Duodenal mucosa (tissue), 2 donors: ENCODE measurements at regions not wholly inside any gene's neighbourhood (a gene's known extent, or its start where the extent isn't known, plus 50 kb on each side); places are given as distances from the start of the nearest gene placed in this dataset.
"Not testable (repeated sequence)": the region's sequence is repeated elsewhere in the genome, so short reads cannot be mapped to it uniquely, and the experiment has no call there.

Source experiments
- H3K27ac ChIP-seq: one replicate; pipeline ENCODE4 v1.7.0; 2013; ENCODE audit warnings: low read depth, low read length
- H3K27me3 ChIP-seq, 2 donors: one replicate each; pipeline ENCODE4 v1.7.0; 2013; ENCODE audit warnings: low read length in 2 of 2, control low read depth in 1 of 2; ENCODE audit not compliant: insufficient read depth in 2 of 2, control insufficient read depth in 1 of 2
- H3K36me3 ChIP-seq, 2 donors: one replicate each; pipeline ENCODE4 v1.7.0; 2013; ENCODE audit warnings: low read length in 2 of 2, control low read depth in 1 of 2; ENCODE audit not compliant: insufficient read depth in 2 of 2, control insufficient read depth in 1 of 2
- H3K4me1 ChIP-seq, 2 donors: one replicate each; pipeline ENCODE4 v1.7.0; 2013; ENCODE audit warnings: low read length in 2 of 2, control low read depth in 1 of 2; ENCODE audit not compliant: insufficient read depth in 2 of 2, control insufficient read depth in 1 of 2
- H3K4me3 ChIP-seq, 2 donors: one replicate each; pipeline ENCODE4 v1.7.0; 2013; ENCODE audit warnings: low read length in 2 of 2, low read depth in 1 of 2
- H3K9ac ChIP-seq, 2 donors: one replicate each; pipeline ENCODE4 v1.7.0; 2013; ENCODE audit warnings: low read length in 2 of 2, low read depth in 1 of 2
- H3K9me3 ChIP-seq, 2 donors: one replicate each; pipeline ENCODE4 v1.7.0; 2013; ENCODE audit warnings: low read length in 2 of 2, control low read depth in 1 of 2; ENCODE audit not compliant: control insufficient read depth in 1 of 2

DNA sequence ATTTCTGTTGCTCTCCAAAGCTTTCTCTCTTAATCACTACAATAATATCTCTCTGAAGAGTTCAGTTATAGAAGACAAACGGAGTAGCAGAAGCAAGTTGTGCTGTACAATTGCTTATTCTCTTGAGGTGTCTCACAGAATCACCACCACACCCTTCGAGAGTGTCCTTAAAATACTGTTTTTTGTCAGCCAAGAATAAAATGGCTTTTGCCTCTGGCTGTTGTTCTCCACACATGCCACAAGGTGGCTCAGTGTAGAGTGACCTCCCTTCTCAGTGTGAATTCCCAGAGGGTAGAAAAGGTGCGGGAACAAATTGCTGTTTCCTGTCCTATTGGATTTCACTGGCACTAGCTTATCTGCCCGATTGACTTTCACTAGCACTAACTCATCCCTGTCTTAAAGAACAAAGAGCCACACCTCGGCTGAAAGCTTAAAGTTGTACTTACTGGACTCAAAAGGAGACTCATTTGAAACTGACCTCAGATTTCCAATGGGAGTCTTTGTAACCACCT, 134.2 kb upstream of the SATB1 start:
- H3K27ac ChIP-seq, result no peak overlapping the region
- H3K9me3 ChIP-seq, result no peaks in the 10 kb centered on the region
- H3K36me3 ChIP-seq, result no peaks in the 10 kb centered on the region
- H3K4me3 ChIP-seq, result peak overlapping the region in 1 of 2 donors; percentile 27
- H3K4me1 ChIP-seq, result peaks cover 2 to 5% of the 10 kb centered on the region in 2 donors
- no peaks in the 10 kb centered on the region for H3K27me3 ChIP-seq
- no peak overlapping the region for H3K9ac ChIP-seq

DNA sequence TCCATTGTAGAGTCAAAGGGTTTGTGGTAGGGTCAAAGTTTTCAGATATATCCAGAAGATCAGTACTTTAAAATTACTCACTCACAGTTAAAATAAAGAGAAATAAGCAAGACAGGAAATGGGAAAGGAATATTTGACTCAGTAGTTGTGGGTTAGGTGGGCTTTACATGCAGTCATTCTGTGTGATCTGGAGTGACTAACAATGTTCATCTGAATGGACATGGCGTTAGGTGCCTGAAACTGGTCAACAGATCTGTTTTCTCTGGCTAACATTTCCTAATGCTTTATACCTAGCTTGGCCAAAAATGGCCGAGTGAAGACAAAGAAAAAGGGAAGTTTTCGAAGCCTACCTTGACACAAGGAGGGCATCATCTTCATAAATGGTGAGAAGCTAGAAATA, 133.4 kb upstream of the SATB1 start:
- no peaks in the 10 kb centered on the region for H3K9me3 ChIP-seq
- H3K27me3 ChIP-seq, result no peaks in the 10 kb centered on the region
- no peak overlapping the region for H3K27ac ChIP-seq
- H3K9ac ChIP-seq, result no peak overlapping the region
- H3K36me3 ChIP-seq, result no peaks in the 10 kb centered on the region
- H3K4me1 ChIP-seq, result peaks cover 2 to 5% of the 10 kb centered on the region in 2 donors
- H3K4me3 ChIP-seq, result no peak overlapping the region

DNA sequence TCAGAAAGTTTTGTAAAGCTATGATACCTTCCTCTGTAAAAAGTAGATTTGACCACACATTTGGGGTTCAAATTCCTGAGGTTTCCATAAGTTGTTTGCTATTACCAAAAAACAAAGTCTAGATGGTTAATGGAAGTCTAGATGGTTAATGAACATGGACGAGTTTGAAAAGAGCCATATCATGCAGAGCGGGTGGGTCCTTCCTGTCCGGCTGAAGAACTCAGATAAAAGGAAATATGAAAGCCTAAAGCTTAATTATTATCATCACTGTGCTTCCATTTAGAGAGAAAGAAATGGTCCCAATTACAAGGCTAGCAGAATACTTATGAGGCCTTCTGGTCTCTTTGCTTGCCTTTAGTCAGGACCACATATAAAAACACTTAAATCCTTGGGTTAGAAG, 132.1 kb upstream of the SATB1 start:
- no peaks in the 10 kb centered on the region for H3K36me3 ChIP-seq
- no peak overlapping the region for H3K9ac ChIP-seq
- H3K27me3 ChIP-seq, result no peaks in the 10 kb centered on the region
- H3K4me3 ChIP-seq, result no peak overlapping the region
- H3K27ac ChIP-seq, result no peak overlapping the region
- peaks cover 2 to 5% of the 10 kb centered on the region in 2 donors for H3K4me1 ChIP-seq
- H3K9me3 ChIP-seq, result no peaks in the 10 kb centered on the region

DNA sequence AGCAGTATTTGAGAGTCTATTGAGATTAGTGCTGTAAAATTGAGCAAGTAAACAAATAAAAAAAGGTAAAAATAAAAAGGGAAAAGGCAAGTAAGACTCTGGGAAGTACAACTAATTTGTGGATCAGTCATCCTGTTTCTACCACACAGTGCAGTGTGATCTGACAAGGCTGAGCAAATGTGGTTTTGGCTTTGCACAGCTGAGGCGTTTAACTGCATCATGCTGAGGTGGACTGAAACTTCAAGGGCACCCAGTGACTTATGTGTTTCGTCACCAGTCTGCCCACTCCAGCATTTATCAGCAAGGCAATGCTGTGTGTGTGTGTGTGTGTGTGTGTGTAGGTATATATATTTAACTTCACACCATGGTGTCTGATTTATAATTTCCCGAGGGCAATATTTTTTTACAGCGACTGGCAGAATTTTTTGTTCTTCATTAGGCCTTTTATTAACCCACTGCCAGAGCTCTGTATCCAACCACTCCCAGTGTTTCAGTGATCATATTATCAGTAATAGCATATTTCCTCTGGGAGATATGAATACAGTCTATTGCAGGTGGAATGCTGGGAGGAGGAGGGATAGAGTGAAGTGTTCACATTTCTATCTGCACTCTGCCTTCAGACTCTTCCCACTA, 131.5 kb upstream of the SATB1 start:
- H3K9ac ChIP-seq, result no peak overlapping the region
- no peak overlapping the region for H3K27ac ChIP-seq
- H3K9me3 ChIP-seq, result no peaks in the 10 kb centered on the region

DNA sequence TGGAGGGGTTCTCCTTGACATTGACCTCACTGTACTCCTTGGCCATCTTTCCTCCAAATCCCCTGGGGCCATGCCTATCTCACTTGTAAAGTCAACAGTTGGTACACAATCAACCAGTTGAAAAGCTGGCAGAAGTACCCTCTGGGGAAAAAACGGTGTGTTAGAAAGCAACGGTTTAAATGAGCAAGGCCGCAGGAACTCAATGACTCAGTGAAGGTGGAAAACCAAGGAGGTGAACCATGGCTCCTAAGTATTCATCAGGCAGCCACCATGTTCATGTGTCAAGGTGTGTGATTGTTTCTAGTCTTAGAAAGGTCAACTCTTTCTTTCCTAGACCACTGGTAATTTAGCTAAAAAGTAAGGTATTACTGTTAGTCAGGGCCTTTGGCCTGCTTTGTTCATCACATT, 130.9 kb upstream of the SATB1 start:
- H3K4me1 ChIP-seq, result peaks cover 2 to 5% of the 10 kb centered on the region in 2 donors
- H3K9ac ChIP-seq, result no peak overlapping the region
- no peaks in the 10 kb centered on the region for H3K27me3 ChIP-seq
- H3K36me3 ChIP-seq, result no peaks in the 10 kb centered on the region
- H3K9me3 ChIP-seq, result no peaks in the 10 kb centered on the region
- H3K4me3 ChIP-seq, result no peak overlapping the region
- no peak overlapping the region for H3K27ac ChIP-seq

More for the DNA sequence above, 131.5 kb upstream of the SATB1 start:
- Histone ChIP-seq H3K27me3 (no peaks in the 10 kb centered on the region), H3K4me1 (peaks cover 2 to 5% of the 10 kb centered on the region in 2 donors), H3K4me3 (no peak overlapping the region), H3K36me3 (no peaks in the 10 kb centered on the region)

DNA sequence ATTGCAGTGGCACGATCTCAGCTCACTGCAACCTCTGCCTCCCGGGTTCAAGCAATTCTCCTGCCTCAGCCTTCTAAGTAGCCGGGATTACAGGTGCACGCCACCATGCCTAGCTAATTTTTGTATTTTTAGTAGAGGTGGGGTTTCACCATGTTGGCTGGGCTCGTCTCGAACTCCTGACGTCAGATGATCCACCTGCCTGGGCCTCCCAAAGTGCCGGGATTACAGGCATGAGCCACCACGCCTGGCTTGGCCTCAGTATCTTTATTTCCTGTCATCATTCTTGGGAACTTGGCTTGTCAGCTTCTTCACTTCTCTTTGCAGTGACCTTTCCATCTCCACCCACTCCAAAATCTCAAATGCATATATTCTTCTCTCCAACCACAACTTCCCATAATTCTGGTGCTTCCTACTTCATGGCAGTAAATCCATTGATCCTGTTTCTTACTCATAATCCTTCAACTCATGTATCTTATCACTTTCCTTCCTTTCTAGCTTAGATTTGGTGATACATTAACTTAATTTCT, 127.5 kb upstream of the SATB1 start:
- H3K9me3 ChIP-seq, H3K27me3 ChIP-seq, H3K9ac ChIP-seq, H3K4me3 ChIP-seq, H3K4me1 ChIP-seq, H3K27ac ChIP-seq, H3K36me3 ChIP-seq: not testable (repeated sequence)

DNA sequence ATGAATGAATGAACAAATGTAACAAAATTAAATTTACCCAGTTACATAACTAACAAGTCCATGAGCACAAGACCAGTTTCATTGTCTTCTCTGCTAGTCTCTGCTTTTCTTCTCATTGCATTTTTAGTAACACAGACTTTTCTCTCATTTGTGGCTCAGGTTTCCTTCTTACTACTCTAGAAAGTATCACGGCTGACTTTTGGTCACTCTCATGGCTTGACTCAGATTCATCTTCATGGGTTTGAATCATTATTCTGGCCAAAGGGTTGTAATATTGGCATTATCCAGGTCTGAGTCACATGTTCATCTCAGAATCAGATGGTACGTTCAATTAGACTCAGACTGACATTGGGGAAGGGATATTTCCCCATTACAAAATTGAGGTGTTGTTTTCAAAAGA, 121.5 kb upstream of the SATB1 start:
- H3K4me3 ChIP-seq, result no peak overlapping the region
- H3K9ac ChIP-seq, result no peak overlapping the region
- no peaks in the 10 kb centered on the region for H3K36me3 ChIP-seq
- H3K4me1 ChIP-seq, result no peaks in the 10 kb centered on the region
- H3K27ac ChIP-seq, result no peak overlapping the region
- no peaks in the 10 kb centered on the region for H3K9me3 ChIP-seq
- H3K27me3 ChIP-seq, result no peaks in the 10 kb centered on the region

DNA sequence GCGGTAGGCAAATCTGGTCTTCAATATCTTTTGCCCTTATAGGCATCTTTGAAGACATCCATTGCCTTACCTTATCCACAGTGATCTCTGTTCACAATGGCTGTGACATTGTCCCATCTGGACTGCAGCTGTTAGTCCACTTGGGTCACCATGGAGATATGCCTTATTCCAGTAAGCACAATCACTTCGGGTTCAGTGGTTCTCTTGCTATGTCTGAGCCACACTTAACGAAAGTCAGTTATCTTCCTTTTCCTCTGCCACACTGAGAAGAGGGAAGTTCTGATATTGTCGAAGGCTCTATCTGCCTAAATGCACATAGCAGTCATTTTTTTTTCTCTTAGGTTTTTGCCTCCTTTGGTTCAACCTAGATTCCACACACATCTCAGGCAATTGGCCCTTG, 119.0 kb upstream of the SATB1 start:
- Histone ChIP-seq H3K9me3 (no peaks in the 10 kb centered on the region), H3K27ac (no peak overlapping the region), H3K4me3 (no peak overlapping the region), H3K36me3 (no peaks in the 10 kb centered on the region), H3K4me1 (no peaks in the 10 kb centered on the region), H3K27me3 (no peaks in the 10 kb centered on the region), H3K9ac (no peak overlapping the region)

DNA sequence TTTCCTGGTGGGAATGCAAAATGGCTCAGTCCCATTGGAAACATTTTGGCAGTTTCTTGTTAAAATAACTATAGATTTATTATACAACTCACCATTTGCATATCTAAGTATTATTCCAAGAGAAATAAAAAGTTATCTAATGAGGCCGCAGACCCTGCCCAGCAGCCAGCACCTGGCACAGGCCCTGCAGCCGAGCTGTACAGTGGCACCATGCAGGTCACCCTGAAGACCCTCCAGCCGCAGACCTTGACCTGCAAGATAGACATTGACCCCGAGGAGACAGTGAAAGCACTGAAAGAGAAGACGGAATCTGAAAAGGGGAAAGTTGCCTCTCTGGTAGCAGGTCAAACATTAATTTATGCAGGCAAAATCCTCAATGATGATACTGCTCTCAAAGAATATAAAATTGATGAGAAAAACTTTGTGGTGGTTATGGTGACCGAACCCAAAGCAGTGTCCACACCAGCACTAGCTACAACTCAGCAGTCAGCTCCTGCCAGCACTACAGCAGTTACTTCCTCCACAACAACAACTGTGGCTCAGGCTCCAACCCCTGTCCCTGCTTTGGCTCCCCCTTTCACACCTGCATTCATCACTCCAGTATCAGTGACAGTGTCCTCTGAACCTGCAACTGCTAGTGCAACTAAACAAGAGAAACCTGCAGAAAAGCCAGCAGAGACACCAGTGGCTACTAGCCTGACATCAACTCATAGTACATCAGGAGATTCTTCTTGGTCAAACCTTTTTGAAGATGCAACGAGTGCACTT, 113.5 kb upstream of the SATB1 start:
- no peak overlapping the region for H3K27ac ChIP-seq
- no peak overlapping the region for H3K9ac ChIP-seq
- H3K9me3 ChIP-seq, result no peaks in the 10 kb centered on the region

DNA sequence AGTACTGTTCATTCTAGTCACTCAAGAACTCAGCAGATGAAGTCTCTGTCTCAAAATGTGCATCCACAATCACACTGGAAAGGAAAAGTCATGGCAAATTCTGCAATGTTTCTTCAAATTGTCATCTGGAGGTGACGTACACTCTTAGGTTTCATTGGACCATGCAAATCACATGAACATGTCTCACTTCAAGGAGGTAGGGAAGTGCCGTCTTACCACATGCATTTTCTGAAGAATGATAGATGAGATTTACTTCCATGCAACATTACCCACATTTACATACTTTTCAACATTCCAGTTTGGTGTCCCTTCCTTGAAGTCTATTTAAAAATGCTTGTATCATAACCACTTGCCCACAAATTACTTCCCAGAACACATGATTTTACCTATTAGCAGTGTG, 107.9 kb upstream of the SATB1 start:
- Histone ChIP-seq H3K4me1 (no peaks in the 10 kb centered on the region), H3K27me3 (no peaks in the 10 kb centered on the region), H3K4me3 (no peak overlapping the region), H3K36me3 (no peaks in the 10 kb centered on the region), H3K9me3 (no peaks in the 10 kb centered on the region), H3K27ac (no peak overlapping the region), H3K9ac (no peak overlapping the region)

More for the DNA sequence above, 113.5 kb upstream of the SATB1 start:
- Histone ChIP-seq H3K27me3 (no peaks in the 10 kb centered on the region), H3K4me1 (no peaks in the 10 kb centered on the region), H3K36me3 (no peaks in the 10 kb centered on the region), H3K4me3 (no peak overlapping the region)
